ENCODE measurements at regions not wholly inside any gene's neighbourhood (a gene's known extent, or its start where the extent isn't known, plus 50 kb on each side); places are given as distances from the start of the nearest gene placed in this dataset.
A peak's percentile ranks its signal among the peaks of the same experiment; 100 is the strongest.

GRCh38 chr10:62681211-62681940 is 123.1 kb upstream of the ADO start:
- WGBS (ENCODE audit: missing lambda C conversion rate) = 44% methylated on average over 8 of the region's 8 CpGs
- no peak overlapping the region for H3K4me2 ChIP-seq
- ATAC-seq = peak in 1 of 2 experiments; percentile 55; a peak in 1 of 6 replicates
- CTCF ChIA-PET = interaction anchor here (1.3 kb wide), 1 partner anchor 10 kb away, joined by 4 read pairs; no protein-coding TSS in a partner anchor
- DNase-seq (ENCODE audit: low read depth in 1 of 2, low spot score in 1 of 2) = no peak
- TF ChIP-seq, protein P1, sequence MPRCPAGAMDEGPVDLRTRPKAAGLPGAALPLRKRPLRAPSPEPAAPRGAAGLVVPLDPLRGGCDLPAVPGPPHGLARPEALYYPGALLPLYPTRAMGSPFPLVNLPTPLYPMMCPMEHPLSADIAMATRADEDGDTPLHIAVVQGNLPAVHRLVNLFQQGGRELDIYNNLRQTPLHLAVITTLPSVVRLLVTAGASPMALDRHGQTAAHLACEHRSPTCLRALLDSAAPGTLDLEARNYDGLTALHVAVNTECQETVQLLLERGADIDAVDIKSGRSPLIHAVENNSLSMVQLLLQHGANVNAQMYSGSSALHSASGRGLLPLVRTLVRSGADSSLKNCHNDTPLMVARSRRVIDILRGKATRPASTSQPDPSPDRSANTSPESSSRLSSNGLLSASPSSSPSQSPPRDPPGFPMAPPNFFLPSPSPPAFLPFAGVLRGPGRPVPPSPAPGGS (IDR thresholded peaks at IDR 0.05) = no peak
- peak in 1 of 2 experiments; percentile 39; a peak in 1 of 4 replicates for TF ChIP-seq CEBPB (IDR thresholded peaks at IDR 0.05)
- FAIRE-seq = no peak
- H3K4me1 ChIP-seq = no peaks in the 10 kb centered on the region
- POLR2A ChIA-PET = no interaction called here
- no peak overlapping the region for H3K4me3 ChIP-seq
- H3K9me3 ChIP-seq = no peaks in the 10 kb centered on the region
- H3K27ac ChIP-seq = no peak overlapping the region

- no peak for DNase-seq (ENCODE audit: low read depth in 1 of 2, low spot score in 1 of 2)
- CTCF ChIA-PET = interaction anchor here (1.5 kb wide), 1 partner anchor 473 kb away, joined by 3 read pairs; no protein-coding TSS in a partner anchor
- Histone ChIP-seq H3K9me3 (no peaks in the 10 kb centered on the region; the same call in 2 of the 3 replicates), H3K4me1 (no peaks in the 10 kb centered on the region), H3K4me3 (no peak overlapping the region), H3K4me2 (no peak overlapping the region), H3K27ac (no peak overlapping the region)
- POLR2A ChIA-PET = no interaction called here
- no peak for FAIRE-seq
- 19% methylated on average over 5 of the region's 5 CpGs for WGBS (ENCODE audit: missing lambda C conversion rate)
- TF ChIP-seq POLR2AphosphoS2 (conservative IDR thresholded peaks at IDR 0.05; ENCODE audit: low read length) (no peak), JUN (IDR thresholded peaks at IDR 0.05) (no peak), TFCP2L1 (CRISPR knock-in tag; IDR thresholded peaks at IDR 0.05) (no peak), BHLHE40 (IDR thresholded peaks at IDR 0.05; ENCODE audit: low read depth, low read length) (no peak), ESRRA (IDR thresholded peaks at IDR 0.05; ENCODE audit: borderline replicate concordance, low read length) (no peak), HOXB13 (CRISPR knock-in tag; IDR thresholded peaks at IDR 0.05; ENCODE audit: low read depth) (no peak), MAFK (IDR thresholded peaks at IDR 0.05; ENCODE audit: partially characterized antibody) (no peak), KDM1A (IDR thresholded peaks at IDR 0.05; ENCODE audit: low read depth) (no peak), JUNB (IDR thresholded peaks at IDR 0.05) (no peak)
- ATAC-seq = no peak
Observed at GRCh38 chr10:62684911-62685310, 119.6 kb upstream of the ADO start.

GRCh38 chr10:62687230-62687748 is 117.2 kb upstream of the ADO start:
- TF ChIP-seq ZNF302 (CRISPR knock-in tag; IDR thresholded peaks at IDR 0.05) = no peak
- TF ChIP-seq FOSL2 (IDR thresholded peaks at IDR 0.05) = no peak
- TF ChIP-seq FOSL2 (CRISPR knock-in tag; IDR thresholded peaks at IDR 0.05) = peak; percentile 58
- TF ChIP-seq HEYL (CRISPR knock-in tag; IDR thresholded peaks at IDR 0.05) = no peak
- TF ChIP-seq ZSCAN20 (CRISPR knock-in tag; IDR thresholded peaks at IDR 0.05) = no peak
- TF ChIP-seq ESRRA (IDR thresholded peaks at IDR 0.05; ENCODE audit: borderline replicate concordance, low read length) = no peak
- no peak for TF ChIP-seq POLR2A (IDR thresholded peaks at IDR 0.05; ENCODE audit: low read length)
- no peak for TF ChIP-seq RARB (CRISPR knock-in tag; IDR thresholded peaks at IDR 0.05)
- Histone ChIP-seq H3K4me3 (no peak overlapping the region), H3K4me1 (no peaks in the 10 kb centered on the region), H3K4me2 (no peak overlapping the region), H3K9me3 (no peaks in the 10 kb centered on the region; the same call in 2 of the 3 replicates), H3K27ac (no peak overlapping the region)
- DNase-seq (ENCODE audit: low read depth in 1 of 2, low spot score in 1 of 2) = peak in 1 of 2 experiments; percentile 15
- FAIRE-seq = no peak
- no peak for ATAC-seq
- POLR2A ChIA-PET = no interaction called here
- CTCF ChIA-PET = no interaction called here

- Histone ChIP-seq H3K4me2 (no peak overlapping the region), H3K27ac (no peak overlapping the region), H3K9me3 (no peaks in the 10 kb centered on the region; the same call in 2 of the 3 replicates), H3K4me1 (no peaks in the 10 kb centered on the region), H3K4me3 (no peak overlapping the region)
- DNase-seq (ENCODE audit: low read depth in 1 of 2, low spot score in 1 of 2) (no peak), FAIRE-seq (no peak), ATAC-seq (no peak)
- POLR2A ChIA-PET = no interaction called here
- CTCF ChIA-PET = no interaction called here
- TF ChIP-seq FOSL2 (IDR thresholded peaks at IDR 0.05) (no peak), FOSL2 (CRISPR knock-in tag; IDR thresholded peaks at IDR 0.05) (no peak), GATA3 (IDR thresholded peaks at IDR 0.05; ENCODE audit: borderline replicate concordance) (no peak), MAZ (IDR thresholded peaks at IDR 0.05; ENCODE audit: borderline replicate concordance, low read depth, low read length) (no peak), RAD21 (conservative IDR thresholded peaks at IDR 0.05 in 1 of 2, IDR thresholded peaks at IDR 0.05 in 1 of 2) (no peak), BHLHE40 (IDR thresholded peaks at IDR 0.05; ENCODE audit: low read depth, low read length) (no peak), HOXA7 (CRISPR knock-in tag; IDR thresholded peaks at IDR 0.05) (no peak), FOSB (CRISPR knock-in tag; IDR thresholded peaks at IDR 0.05) (no peak), HEYL (CRISPR knock-in tag; IDR thresholded peaks at IDR 0.05) (no peak), RCOR1 (IDR thresholded peaks at IDR 0.05; ENCODE audit: low read depth, low read length) (no peak), HDAC2 (IDR thresholded peaks at IDR 0.05) (no peak), HMGXB4 (CRISPR knock-in tag; IDR thresholded peaks at IDR 0.05; ENCODE audit: borderline replicate concordance) (no peak)
- TF ChIP-seq, protein P2, sequence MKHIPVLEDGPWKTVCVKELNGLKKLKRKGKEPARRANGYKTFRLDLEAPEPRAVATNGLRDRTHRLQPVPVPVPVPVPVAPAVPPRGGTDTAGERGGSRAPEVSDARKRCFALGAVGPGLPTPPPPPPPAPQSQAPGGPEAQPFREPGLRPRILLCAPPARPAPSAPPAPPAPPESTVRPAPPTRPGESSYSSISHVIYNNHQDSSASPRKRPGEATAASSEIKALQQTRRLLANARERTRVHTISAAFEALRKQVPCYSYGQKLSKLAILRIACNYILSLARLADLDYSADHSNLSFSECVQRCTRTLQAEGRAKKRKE (CRISPR knock-in tag; IDR thresholded peaks at IDR 0.05; ENCODE audit: low read depth) = no peak
- WGBS (ENCODE audit: missing lambda C conversion rate) = 45% methylated on average over 2 of the region's 2 CpGs
Observed at GRCh38 chr10:62688971-62689700, 115.4 kb upstream of the ADO start.
